ENCODE measurements at regions not wholly inside any gene's neighbourhood (a gene's known extent, or its start where the extent isn't known, plus 50 kb on each side); places are given as distances from the start of the nearest gene placed in this dataset.

DNA sequence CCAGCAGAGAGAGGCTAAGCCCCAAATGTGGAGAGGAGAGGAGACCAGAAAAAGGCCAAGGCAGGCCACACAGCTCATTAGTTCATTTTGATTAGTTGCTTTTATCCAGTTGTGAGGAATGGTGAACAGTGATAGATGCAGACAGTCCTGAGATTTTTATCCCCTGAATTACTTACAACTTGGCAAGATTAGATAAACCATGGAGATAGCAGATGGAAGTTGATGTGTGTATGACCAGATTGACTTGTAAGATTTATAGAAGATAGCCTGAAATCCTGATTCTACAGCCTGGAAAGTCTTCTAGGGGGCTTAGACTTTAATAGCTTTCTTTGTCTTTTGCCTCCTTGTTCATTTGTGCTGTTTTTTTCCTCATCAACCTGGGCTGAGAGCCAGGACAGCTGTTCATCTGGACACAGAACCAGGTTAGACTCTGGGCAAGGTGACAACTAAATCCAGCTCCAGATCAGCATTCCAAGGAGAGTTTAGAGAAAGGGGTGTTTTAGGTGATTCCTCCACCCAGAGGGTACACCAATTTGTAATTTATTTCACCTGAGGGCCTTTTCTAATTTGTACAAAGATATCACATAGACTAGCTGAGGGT, 215.5 kb downstream of the SPATA18 start:
- Histone ChIP-seq H2AFZ (ENCODE audit: low read depth, low read length) (no peak overlapping the region), H3K4me1 (ENCODE audit: insufficient read depth, low read length) (no peaks in the 10 kb centered on the region), H3K27me3 (ENCODE audit: insufficient read depth, low read length, poor library complexity) (no peaks in the 10 kb centered on the region), H3K4me2 (ENCODE audit: insufficient read depth, low read length) (no peak overlapping the region), H3K79me2 (ENCODE audit: insufficient read depth, low read length) (no peaks in the 10 kb centered on the region), H3K9me3 (ENCODE audit: insufficient read depth, low read length, severe bottlenecking) (no peaks in the 10 kb centered on the region), H3K27ac (ENCODE audit: low read length) (no peak overlapping the region), H4K20me1 (ENCODE audit: insufficient read depth, low read length) (no peaks in the 10 kb centered on the region), H3K4me3 (ENCODE audit: low read depth in 1 of 2, low read length in 2 of 2) (no peak overlapping the region), H3K9ac (ENCODE audit: low read depth, low read length) (no peak overlapping the region), H3K36me3 (ENCODE audit: insufficient read depth, low read length) (no peaks in the 10 kb centered on the region)
- no peak for ATAC-seq (ENCODE audit: insufficient read depth, low read depth)
- TF ChIP-seq EZH2 (IDR thresholded peaks at IDR 0.05; ENCODE audit: borderline replicate concordance, low read depth, low read length, severe bottlenecking): no peak
- TF ChIP-seq, protein P1, sequence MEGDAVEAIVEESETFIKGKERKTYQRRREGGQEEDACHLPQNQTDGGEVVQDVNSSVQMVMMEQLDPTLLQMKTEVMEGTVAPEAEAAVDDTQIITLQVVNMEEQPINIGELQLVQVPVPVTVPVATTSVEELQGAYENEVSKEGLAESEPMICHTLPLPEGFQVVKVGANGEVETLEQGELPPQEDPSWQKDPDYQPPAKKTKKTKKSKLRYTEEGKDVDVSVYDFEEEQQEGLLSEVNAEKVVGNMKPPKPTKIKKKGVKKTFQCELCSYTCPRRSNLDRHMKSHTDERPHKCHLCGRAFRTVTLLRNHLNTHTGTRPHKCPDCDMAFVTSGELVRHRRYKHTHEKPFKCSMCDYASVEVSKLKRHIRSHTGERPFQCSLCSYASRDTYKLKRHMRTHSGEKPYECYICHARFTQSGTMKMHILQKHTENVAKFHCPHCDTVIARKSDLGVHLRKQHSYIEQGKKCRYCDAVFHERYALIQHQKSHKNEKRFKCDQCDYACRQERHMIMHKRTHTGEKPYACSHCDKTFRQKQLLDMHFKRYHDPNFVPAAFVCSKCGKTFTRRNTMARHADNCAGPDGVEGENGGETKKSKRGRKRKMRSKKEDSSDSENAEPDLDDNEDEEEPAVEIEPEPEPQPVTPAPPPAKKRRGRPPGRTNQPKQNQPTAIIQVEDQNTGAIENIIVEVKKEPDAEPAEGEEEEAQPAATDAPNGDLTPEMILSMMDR (IDR thresholded peaks at IDR 0.05; ENCODE audit: borderline replicate concordance, extremely low read depth, low read length, poor library complexity, severe bottlenecking): no peak
- DNase-seq: no peak

DNA sequence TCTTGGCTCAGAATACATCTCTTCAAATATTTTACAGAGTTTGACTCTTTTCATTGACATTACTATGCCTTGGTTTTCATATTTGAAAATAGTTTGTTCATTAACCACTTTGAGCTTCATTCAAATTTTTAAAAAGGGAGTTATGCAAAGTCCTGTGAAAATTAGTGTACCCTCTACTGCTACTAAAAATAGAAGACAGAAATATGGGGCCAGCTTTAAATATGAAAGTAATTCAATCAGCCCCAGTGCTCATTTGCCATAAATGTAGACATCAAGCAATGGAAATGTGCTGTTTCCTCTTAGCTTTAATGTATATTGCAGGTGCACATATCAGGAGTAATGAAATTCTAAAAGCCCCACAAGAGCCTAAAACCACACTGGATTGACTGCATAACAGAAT, 218.7 kb downstream of the SPATA18 start:
- Histone ChIP-seq H3K4me3 (ENCODE audit: low read depth in 1 of 2, low read length in 2 of 2) (no peak overlapping the region), H3K36me3 (ENCODE audit: insufficient read depth, low read length) (no peaks in the 10 kb centered on the region), H3K9ac (ENCODE audit: low read depth, low read length) (no peak overlapping the region), H3K4me1 (ENCODE audit: insufficient read depth, low read length) (no peaks in the 10 kb centered on the region), H4K20me1 (ENCODE audit: insufficient read depth, low read length) (no peaks in the 10 kb centered on the region), H3K9me3 (ENCODE audit: insufficient read depth, low read length, severe bottlenecking) (no peaks in the 10 kb centered on the region), H3K27me3 (ENCODE audit: insufficient read depth, low read length, poor library complexity) (no peaks in the 10 kb centered on the region), H3K27ac (ENCODE audit: low read length) (no peak overlapping the region), H3K79me2 (ENCODE audit: insufficient read depth, low read length) (no peaks in the 10 kb centered on the region), H3K4me2 (ENCODE audit: insufficient read depth, low read length) (no peak overlapping the region), H2AFZ (ENCODE audit: low read depth, low read length) (no peak overlapping the region)
- ATAC-seq (ENCODE audit: insufficient read depth, low read depth): no peak
- no peak for DNase-seq
- TF ChIP-seq EZH2 (IDR thresholded peaks at IDR 0.05; ENCODE audit: borderline replicate concordance, low read depth, low read length, severe bottlenecking): no peak
- TF ChIP-seq, protein P1 (IDR thresholded peaks at IDR 0.05; ENCODE audit: borderline replicate concordance, extremely low read depth, low read length, poor library complexity, severe bottlenecking): no peak

DNA sequence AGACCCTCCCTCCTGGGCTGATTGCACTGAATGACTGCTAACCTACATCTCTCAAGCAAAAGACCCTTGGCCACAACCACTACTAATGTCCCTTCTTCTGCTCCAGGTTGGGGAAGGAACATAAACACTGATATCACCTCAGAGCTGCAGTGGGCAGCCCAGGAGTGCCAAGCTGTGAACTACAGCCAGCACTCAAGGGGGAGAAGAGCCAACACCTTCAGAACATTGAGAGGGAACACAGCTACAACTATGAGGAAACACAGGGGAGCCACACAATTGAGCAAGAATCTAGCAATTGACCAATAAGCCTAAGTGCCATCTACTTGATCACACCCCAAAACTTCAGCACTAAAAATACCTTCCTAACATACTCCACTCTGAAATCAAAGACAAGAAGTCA, 222.8 kb downstream of the SPATA18 start:
- H3K36me3 ChIP-seq (ENCODE audit: insufficient read depth, low read length): no peaks in the 10 kb centered on the region
- no peaks in the 10 kb centered on the region for H3K79me2 ChIP-seq (ENCODE audit: insufficient read depth, low read length)
- DNase-seq: no peak
- no peak overlapping the region for H3K9ac ChIP-seq (ENCODE audit: low read depth, low read length)
- H3K4me2 ChIP-seq (ENCODE audit: insufficient read depth, low read length): no peak overlapping the region
- H4K20me1 ChIP-seq (ENCODE audit: insufficient read depth, low read length): no peaks in the 10 kb centered on the region
- no peak overlapping the region for H2AFZ ChIP-seq (ENCODE audit: low read depth, low read length)
- H3K9me3 ChIP-seq (ENCODE audit: insufficient read depth, low read length, severe bottlenecking): no peaks in the 10 kb centered on the region
- no peak overlapping the region for H3K27ac ChIP-seq (ENCODE audit: low read length)
- no peak for ATAC-seq (ENCODE audit: insufficient read depth, low read depth)
- no peaks in the 10 kb centered on the region for H3K27me3 ChIP-seq (ENCODE audit: insufficient read depth, low read length, poor library complexity)
- TF ChIP-seq, protein P1 (IDR thresholded peaks at IDR 0.05; ENCODE audit: borderline replicate concordance, extremely low read depth, low read length, poor library complexity, severe bottlenecking): no peak
- no peak for TF ChIP-seq EZH2 (IDR thresholded peaks at IDR 0.05; ENCODE audit: borderline replicate concordance, low read depth, low read length, severe bottlenecking)
- no peak overlapping the region for H3K4me3 ChIP-seq (ENCODE audit: low read depth in 1 of 2, low read length in 2 of 2)
- no peaks in the 10 kb centered on the region for H3K4me1 ChIP-seq (ENCODE audit: insufficient read depth, low read length)

All from DND-41 (cell line).